Lower lobe of right lung (tissue), 2 donors: ENCODE measurements at regions not wholly inside any gene's neighbourhood (a gene's known extent, or its start where the extent isn't known, plus 50 kb on each side); places are given as distances from the start of the nearest gene placed in this dataset.
A peak's percentile ranks its signal among the peaks of the same experiment; 100 is the strongest.

Experiments used
- ATAC-seq, 2 donors: fragments of 200-7000 bp; cut with Tn5 transposase; one replicate each; pipeline ENCODE4 v1.9.1; 2020 to 2022; ENCODE audit warnings: mild to moderate bottlenecking in 2 of 2, moderate library complexity in 2 of 2
- DNase-seq: peaks from one replicate; pipeline ENCODE4 v3.0.0-alpha.2; 2020
- H3K27ac ChIP-seq: fragments of 200-600 bp; one replicate; pipeline ENCODE4 v1.8.0; 2022
- H3K27me3 ChIP-seq: fragments of 200-600 bp; one replicate; pipeline ENCODE4 v1.8.0; 2022; ENCODE audit warnings: low read depth
- H3K36me3 ChIP-seq: fragments of 200-600 bp; one replicate; pipeline ENCODE4 v1.8.0; 2022; ENCODE audit warnings: mild to moderate bottlenecking
- H3K4me1 ChIP-seq: fragments of 200-600 bp; one replicate; pipeline ENCODE4 v1.8.0; 2022
- H3K4me3 ChIP-seq: fragments of 200-600 bp; one replicate; pipeline ENCODE4 v1.8.0; 2022; ENCODE audit warnings: mild to moderate bottlenecking
- H3K9me3 ChIP-seq: fragments of 200-600 bp; one replicate; pipeline ENCODE4 v1.8.0; 2022
- CTCF ChIP-seq: fragments of 200-600 bp; IDR thresholded peaks from one replicate; pipeline ENCODE4 v1.8.0; 2022; ENCODE audit warnings: antibody characterized with exemption, mild to moderate bottlenecking
- intact Hi-C: fragments of 100-400 bp; cut with DNase I; formaldehyde crosslinking; loops from one replicate; pipeline ENCODE4 v1.11.0; 2022
- donor health status: DM: no; HTN: yes; CAD: no; lungs with severe emphysema.

- ATAC-seq (peak in 1 of 2 donors; percentile 8), DNase-seq (no peak)
- H3K4me1 ChIP-seq, result peaks cover 78% of the 10 kb centered on the region
- peaks cover 35% of the 10 kb centered on the region for H3K36me3 ChIP-seq
- intact Hi-C loops, result no loop called here
- H3K27me3 ChIP-seq, result no peaks in the 10 kb centered on the region
- H3K9me3 ChIP-seq, result no peaks in the 10 kb centered on the region
- TF ChIP-seq CTCF, result no peak
- no peak overlapping the region for H3K4me3 ChIP-seq
- H3K27ac ChIP-seq, result no peak overlapping the region
Observed at GRCh38 chr7:131067220-131067619, 260.5 kb upstream of the MKLN1 start.

- peaks cover 85% of the 10 kb centered on the region for H3K4me1 ChIP-seq
Observed at GRCh38 chr7:131068604-131069021, 259.1 kb upstream of the MKLN1 start.

GRCh38 chr7:131071786-131072504 is 255.7 kb upstream of the MKLN1 start:
- H3K27ac ChIP-seq, result peak overlapping the region; percentile 19

More at GRCh38 chr7:131068604-131069021, 259.1 kb upstream of the MKLN1 start:
- peaks cover 39% of the 10 kb centered on the region for H3K36me3 ChIP-seq
- DNase-seq (no peak), ATAC-seq (no peak)
- TF ChIP-seq CTCF, result peak; percentile 14
- H3K4me3 ChIP-seq, result no peak overlapping the region
- no peaks in the 10 kb centered on the region for H3K27me3 ChIP-seq
- H3K9me3 ChIP-seq, result no peaks in the 10 kb centered on the region
- intact Hi-C loops, result no loop called here
- no peak overlapping the region for H3K27ac ChIP-seq

GRCh38 chr7:131072505-131073091 is 255.1 kb upstream of the MKLN1 start:
- Histone ChIP-seq H3K9me3 (no peaks in the 10 kb centered on the region), H3K27ac (peak overlapping the region; percentile 19), H3K4me1 (peaks cover 82% of the 10 kb centered on the region), H3K36me3 (peaks cover 29% of the 10 kb centered on the region), H3K27me3 (no peaks in the 10 kb centered on the region), H3K4me3 (no peak overlapping the region)
- no peak for DNase-seq
- intact Hi-C loops, result no loop called here
- TF ChIP-seq CTCF, result no peak
- peak; percentile 54 to 66 for ATAC-seq

More at GRCh38 chr7:131071786-131072504, 255.7 kb upstream of the MKLN1 start:
- intact Hi-C loops, result no loop called here
- DNase-seq (no peak), ATAC-seq (peak; percentile 30 to 50)
- Histone ChIP-seq H3K27me3 (no peaks in the 10 kb centered on the region), H3K9me3 (no peaks in the 10 kb centered on the region), H3K4me3 (peak overlapping the region; percentile 3), H3K4me1 (peaks cover 84% of the 10 kb centered on the region), H3K36me3 (peaks cover 35% of the 10 kb centered on the region)
- peak; percentile 38 for TF ChIP-seq CTCF

GRCh38 chr7:131074043-131074442 is 253.6 kb upstream of the MKLN1 start:
- no peak for DNase-seq
- Histone ChIP-seq H3K27me3 (no peaks in the 10 kb centered on the region), H3K4me3 (no peak overlapping the region), H3K9me3 (no peaks in the 10 kb centered on the region), H3K4me1 (peaks cover 70% of the 10 kb centered on the region), H3K36me3 (peaks cover 17% of the 10 kb centered on the region), H3K27ac (no peak overlapping the region)
- intact Hi-C loops, result no loop called here
- no peak for ATAC-seq
- no peak for TF ChIP-seq CTCF
